H1 (cell line): ENCODE measurements at regions not wholly inside any gene's neighbourhood (a gene's known extent, or its start where the extent isn't known, plus 50 kb on each side); places are given as distances from the start of the nearest gene placed in this dataset.
A peak's percentile ranks its signal among the peaks of the same experiment; 100 is the strongest.

Experiments used
- BCL11A ChIP-seq, 2 experiments: IDR thresholded peaks; one replicate each; pipeline ENCODE4 v1.6.1; 2011; ENCODE audit warnings: low read depth in 2 of 2, low read length in 2 of 2, mild to moderate bottlenecking in 2 of 2
- CBX8 ChIP-seq: fragments of 300-800, 300-1000 bp; sonication (generic); IDR thresholded peaks from 2 replicates; pipeline ENCODE4 v1.7.1; 2016; ENCODE audit warnings: low read depth, low read length, borderline replicate concordance
- CHD1 ChIP-seq: IDR thresholded peaks from 2 replicates; pipeline ENCODE4 v1.6.1; 2012; ENCODE audit warnings: low read depth, low read length, improper control_type of control experiment
- CHD2 ChIP-seq: IDR thresholded peaks from 2 replicates; pipeline ENCODE4 v1.6.1; 2012; ENCODE audit warnings: low read length, improper control_type of control experiment
- CTCF ChIP-seq, 3 experiments: IDR thresholded peaks; 1 replicate in 2 of 3; 2 replicates in 1 of 3; pipeline versions ENCODE4 v1.5.1 to v1.6.1; 2011; ENCODE audit warnings: low read length in 3 of 3, mild to moderate bottlenecking in 3 of 3, inconsistent platforms in 2 of 3, low read depth in 1 of 3, moderate library complexity in 1 of 3; ENCODE audit not compliant: insufficient read depth in 1 of 3; ENCODE audit errors: control extremely low read depth in 1 of 3
- GABPA ChIP-seq: IDR thresholded peaks from 2 replicates; pipeline ENCODE4 v1.6.1; 2011; ENCODE audit warnings: mild to moderate bottlenecking, low read length, moderate library complexity, borderline replicate concordance; ENCODE audit not compliant: insufficient read depth
- HDAC2 ChIP-seq, 2 experiments: fragments of 300-600 bp in 1 of 2; sonication (generic) in 1 of 2; IDR thresholded peaks; 2 replicates each; pipeline ENCODE4 v1.6.1; 2011 to 2012; ENCODE audit warnings: low read depth in 2 of 2, low read length in 2 of 2, mild to moderate bottlenecking in 2 of 2, moderate library complexity in 2 of 2, borderline replicate concordance in 1 of 2, inconsistent platforms in 1 of 2
- JUND ChIP-seq: IDR thresholded peaks from 2 replicates; pipeline ENCODE4 v1.6.1; 2011; ENCODE audit warnings: mild to moderate bottlenecking, improper control_type of control experiment, low read length
- KDM1A ChIP-seq: fragments of 200-600, 300-600 bp; sonication (generic); IDR thresholded peaks from 2 replicates; pipeline ENCODE4 v1.7.1; 2016; ENCODE audit warnings: mild to moderate bottlenecking, low read length, borderline replicate concordance
- KDM5A ChIP-seq: fragments of 200-600 bp; IDR thresholded peaks from 2 replicates; pipeline ENCODE4 v1.7.1; 2012; ENCODE audit warnings: mild to moderate bottlenecking, low read length, inconsistent platforms, mixed read lengths
- NANOG ChIP-seq: IDR thresholded peaks from 2 replicates; pipeline ENCODE4 v1.6.1; 2011; ENCODE audit warnings: low read length, low read depth, mild to moderate bottlenecking, inconsistent platforms; ENCODE audit not compliant: insufficient read depth, poor library complexity, severe bottlenecking
- POLR2AphosphoS5 ChIP-seq: IDR thresholded peaks from 2 replicates; pipeline ENCODE4 v1.6.1; 2011; ENCODE audit warnings: low read depth, low read length
- RAD21 ChIP-seq, 2 experiments: IDR thresholded peaks in 1 of 2; conservative IDR thresholded peaks in 1 of 2; 2 replicates each; pipeline ENCODE4 v1.6.1; 2011; ENCODE audit warnings: low read depth in 2 of 2, low read length in 2 of 2, improper control_type of control experiment in 1 of 2, inconsistent platforms in 1 of 2, mild to moderate bottlenecking in 1 of 2, moderate library complexity in 1 of 2
- SIN3A ChIP-seq, 2 experiments: IDR thresholded peaks in 1 of 2; conservative IDR thresholded peaks in 1 of 2; 2 replicates each; pipeline ENCODE4 v1.6.1; 2011 to 2012; ENCODE audit warnings: low read length in 2 of 2, improper control_type of control experiment in 1 of 2, low read depth in 1 of 2, mild to moderate bottlenecking in 1 of 2
- TAF1 ChIP-seq: IDR thresholded peaks from 2 replicates; pipeline ENCODE4 v1.6.1; 2011; ENCODE audit warnings: mild to moderate bottlenecking, low read depth, low read length
- TAF7 ChIP-seq: optimal IDR thresholded peaks from 2 replicates; pipeline ENCODE3; 2011; ENCODE audit warnings: low read depth, mild to moderate bottlenecking, inconsistent platforms, low read length, moderate library complexity, borderline replicate concordance
- TCF12 ChIP-seq: IDR thresholded peaks from 2 replicates; pipeline ENCODE4 v1.6.1; 2011; ENCODE audit warnings: low read depth, mild to moderate bottlenecking, low read length
- TF ChIP-seq, protein P1 (sequence below): IDR thresholded peaks from 2 replicates; pipeline ENCODE4 v1.6.1; 2012; ENCODE audit warnings: inconsistent platforms

DNA sequence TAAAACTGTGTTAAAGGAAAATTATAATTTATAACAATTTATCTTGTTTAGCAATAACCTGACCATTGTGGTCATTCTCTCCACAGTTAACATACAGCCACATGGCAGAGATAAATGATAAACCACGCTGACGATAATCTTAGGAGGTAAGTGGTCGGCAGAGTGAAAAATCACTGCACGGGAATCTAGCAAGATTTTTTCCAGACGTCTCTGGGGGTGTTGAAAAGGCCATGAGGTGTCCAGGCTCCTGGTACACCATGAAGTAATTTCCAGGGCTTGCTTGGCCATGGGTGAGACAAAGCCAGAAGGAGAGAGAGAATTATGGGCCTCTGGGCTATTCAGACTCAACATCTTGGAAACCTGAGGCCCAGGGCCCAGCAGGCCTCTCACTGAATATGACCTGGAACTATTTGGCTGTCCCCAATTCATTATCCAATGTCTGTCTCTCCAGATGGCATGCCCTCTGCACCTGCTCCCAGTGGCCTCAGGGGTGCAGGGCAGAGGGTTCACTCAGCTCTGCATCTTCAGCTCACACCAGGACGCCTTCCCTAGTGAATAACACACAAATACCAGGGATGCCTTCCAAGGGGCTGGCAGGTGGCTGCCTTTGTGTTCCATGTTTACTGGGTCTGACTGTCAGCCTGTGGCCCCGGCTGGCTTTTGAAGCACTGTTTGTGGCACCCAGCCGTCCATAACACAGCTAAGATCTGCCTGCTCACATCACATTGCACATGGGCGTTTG, 590.4 kb upstream of the PFKP start (continued):
- TF ChIP-seq SIN3A (conservative IDR thresholded peaks at IDR 0.05 in 1 of 2, IDR thresholded peaks at IDR 0.05 in 1 of 2; ENCODE audit: low read depth in 1 of 2, low read length in 2 of 2) (no peak), JUND (no peak), CHD2 (no peak), CHD1 (no peak), CTCF (IDR thresholded peaks at IDR 0.05; ENCODE audit: control extremely low read depth in 1 of 3, insufficient read depth in 1 of 3, low read depth in 1 of 3, low read length in 3 of 3) (peak in 2 of 3 experiments; percentile 45 to 50; a peak in 3 of 4 replicates), KDM1A (peak; percentile 60; the same call in 1 of the 2 replicates), TAF7 (no peak), POLR2AphosphoS5 (no peak; the same call in 1 of the 2 replicates), TCF12 (peak; percentile 99), HDAC2 (IDR thresholded peaks at IDR 0.05; ENCODE audit: borderline replicate concordance in 1 of 2, low read depth in 2 of 2, low read length in 2 of 2) (peak; percentile 69 to 81; a peak in 2 of 4 replicates), CBX8 (no peak), GABPA (no peak), RAD21 (IDR thresholded peaks at IDR 0.05 in 1 of 2, conservative IDR thresholded peaks at IDR 0.05 in 1 of 2; ENCODE audit: low read depth in 2 of 2, low read length in 2 of 2) (peak; percentile 37 to 60), NANOG (peak; percentile 59), KDM5A (no peak), BCL11A (IDR thresholded peaks at IDR 0.05; ENCODE audit: low read depth in 2 of 2, low read length in 2 of 2) (no peak), TAF1 (no peak)
- TF ChIP-seq, protein P1, sequence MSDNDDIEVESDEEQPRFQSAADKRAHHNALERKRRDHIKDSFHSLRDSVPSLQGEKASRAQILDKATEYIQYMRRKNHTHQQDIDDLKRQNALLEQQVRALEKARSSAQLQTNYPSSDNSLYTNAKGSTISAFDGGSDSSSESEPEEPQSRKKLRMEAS, result peak; percentile 89
